GM19238 (cell line): ENCODE measurements at regions not wholly inside any gene's neighbourhood (a gene's known extent, or its start where the extent isn't known, plus 50 kb on each side); places are given as distances from the start of the nearest gene placed in this dataset.

Experiments used
- DNase-seq: peaks from one replicate; pipeline ENCODE4 v3.0.0; 2011; ENCODE audit warnings: low spot score; ENCODE audit not compliant: insufficient read length

DNA sequence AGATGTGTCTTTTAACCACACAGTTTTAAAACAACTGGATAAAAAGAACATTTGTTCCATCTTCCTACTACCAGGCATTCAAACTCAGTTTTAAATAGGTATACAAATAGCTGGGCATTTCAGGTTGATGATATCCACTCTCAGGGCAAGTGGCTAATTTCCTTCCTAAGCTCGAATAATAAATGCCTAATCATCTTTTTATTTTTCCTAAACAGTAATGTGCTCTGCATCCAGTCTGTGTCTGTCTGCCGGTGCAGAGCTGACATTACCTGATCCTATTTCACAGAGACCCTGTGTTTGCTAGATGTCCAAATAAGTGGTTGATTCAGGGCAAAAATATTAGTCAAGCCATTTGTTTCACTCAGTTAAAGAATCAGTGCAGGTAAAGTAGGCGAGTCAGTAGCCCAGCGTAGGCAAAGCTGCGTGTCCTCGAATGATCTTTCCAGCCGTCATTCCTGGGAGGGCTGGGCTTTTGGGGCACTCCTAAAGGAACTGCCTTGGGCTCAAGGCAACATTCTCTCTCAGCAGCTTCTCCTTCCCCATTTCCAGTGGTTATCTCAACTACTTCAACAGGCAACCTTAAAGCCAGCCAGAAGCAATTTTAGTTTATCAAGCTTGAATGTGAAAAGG lies 74.2 kb upstream of the BMP2 start:
- no peak for DNase-seq

DNA sequence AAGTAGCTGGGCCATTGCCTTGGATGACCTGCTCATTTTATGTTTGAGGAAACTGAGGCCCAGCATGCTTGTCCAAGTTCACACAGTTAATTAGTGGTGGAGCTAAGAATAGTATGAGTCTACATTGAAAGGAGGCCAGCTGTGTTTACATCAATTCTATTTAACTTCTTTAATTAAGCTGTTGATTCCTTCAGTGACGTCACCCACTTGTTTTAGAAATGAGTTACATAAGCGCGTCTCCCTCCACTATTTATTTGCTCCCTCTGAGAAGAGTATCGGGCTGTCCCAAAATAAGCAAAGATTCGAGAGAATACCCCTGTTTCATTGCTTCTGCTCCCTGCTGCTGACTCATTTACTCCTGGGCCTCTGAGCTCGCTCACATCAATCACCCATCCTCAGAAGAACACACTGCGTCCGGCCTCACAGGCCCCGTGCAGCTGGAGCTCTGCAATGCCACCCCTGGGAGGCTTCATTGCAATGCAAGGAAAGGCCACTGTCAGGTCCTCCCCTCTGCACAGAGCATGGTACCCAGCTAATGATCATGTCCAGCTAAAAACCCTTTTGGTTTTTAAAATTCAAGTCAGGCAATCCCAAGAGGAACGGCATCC lies 74.8 kb upstream of the BMP2 start:
- no peak for DNase-seq

DNA sequence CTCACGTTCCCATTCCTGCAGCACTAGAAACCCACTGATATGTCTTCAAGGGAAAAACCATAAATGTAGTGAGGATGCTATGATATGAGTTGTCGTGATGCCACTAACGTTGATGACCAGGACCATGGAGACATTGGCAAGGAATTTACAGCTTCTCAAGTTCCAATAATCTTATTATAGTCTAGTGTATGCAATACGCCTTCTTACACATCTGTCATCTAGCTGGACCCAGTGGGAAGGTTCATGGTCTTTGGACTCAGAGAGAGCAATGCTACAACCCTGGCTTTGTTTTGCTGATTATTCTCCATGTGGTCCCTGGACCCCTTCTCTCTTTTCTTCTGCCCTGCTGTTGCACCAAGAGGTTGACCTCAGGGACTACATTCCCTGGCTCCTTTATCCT lies 76.0 kb upstream of the BMP2 start:
- DNase-seq: no peak

GRCh38 chr20:6689339-6689973 lies 78.0 kb upstream of the BMP2 start:
- DNase-seq: no peak

GRCh38 chr20:6686171-6686570 lies 81.3 kb upstream of the BMP2 start:
- no peak for DNase-seq

DNA sequence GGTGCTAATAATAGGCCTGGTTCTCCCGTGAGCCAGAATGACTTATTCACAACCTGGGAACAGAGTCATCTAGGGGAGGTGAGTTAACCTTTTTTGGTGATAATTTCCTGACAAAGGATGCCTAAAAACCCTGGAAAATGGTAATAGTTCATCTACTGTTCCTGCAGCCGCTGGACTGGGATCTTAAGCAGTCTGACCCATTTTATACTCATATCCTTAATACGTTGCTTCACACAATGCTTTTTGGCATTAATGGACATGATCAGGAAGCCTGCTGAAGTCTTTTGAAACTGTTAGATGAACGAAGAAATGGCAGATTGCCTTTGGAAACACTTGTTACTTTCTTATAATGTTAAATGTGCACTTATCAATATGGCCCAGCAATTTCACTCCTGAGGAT lies 81.9 kb upstream of the BMP2 start:
- DNase-seq: no peak

GRCh38 chr20:6685181-6685582 lies 82.3 kb upstream of the BMP2 start:
- no peak for DNase-seq

DNA sequence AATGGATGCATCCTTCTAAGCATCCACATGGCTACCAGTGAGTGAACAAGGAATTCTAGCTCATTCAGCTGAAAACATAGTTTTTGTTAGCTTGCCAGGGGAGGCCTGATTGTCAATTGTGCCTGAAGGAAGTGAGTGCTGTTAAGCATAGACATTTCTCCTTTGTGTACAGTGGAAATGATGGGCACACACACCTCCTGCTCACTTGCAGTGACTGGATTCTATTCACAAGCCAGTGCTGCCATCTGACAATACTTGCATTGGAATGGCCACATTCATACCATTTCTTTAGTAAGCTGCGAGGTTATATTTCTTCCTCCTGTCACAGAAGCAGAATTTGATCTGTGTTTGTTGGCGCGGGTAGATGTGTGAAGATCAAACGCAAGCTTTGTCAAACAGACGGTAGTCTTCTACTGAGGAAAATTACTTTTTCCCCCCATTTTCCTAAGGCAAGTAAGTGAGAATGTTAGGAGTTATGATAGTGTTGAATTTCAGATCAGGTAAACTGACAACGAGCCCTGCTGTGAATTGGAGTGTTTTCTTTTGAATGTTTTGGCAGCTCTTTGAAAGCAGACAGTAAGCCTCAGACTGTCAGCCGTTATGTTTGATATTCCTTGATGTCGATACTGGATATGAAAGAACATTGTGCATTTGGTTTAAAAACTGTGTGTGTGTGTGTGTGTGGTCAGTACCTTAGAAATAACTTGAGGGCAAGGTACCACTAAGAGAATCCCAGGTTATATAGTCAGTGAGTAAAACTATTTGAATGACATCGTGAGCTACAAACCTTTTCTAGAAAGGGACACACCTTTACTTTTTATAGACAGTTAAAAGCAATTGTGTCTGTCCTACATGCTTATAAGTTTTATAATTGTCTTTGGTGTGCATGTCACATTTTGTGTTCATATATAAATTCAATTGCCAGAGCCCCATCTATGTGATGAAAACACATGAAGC lies 84.2 kb upstream of the BMP2 start:
- no peak for DNase-seq

GRCh38 chr20:6680854-6681253 lies 86.6 kb upstream of the BMP2 start:
- no peak for DNase-seq

GRCh38 chr20:6680441-6680840 lies 87.0 kb upstream of the BMP2 start:
- no peak for DNase-seq

GRCh38 chr20:6679086-6679485 lies 88.4 kb upstream of the BMP2 start:
- no peak for DNase-seq

GRCh38 chr20:6678101-6678500 lies 89.4 kb upstream of the BMP2 start:
- DNase-seq: no peak

DNA sequence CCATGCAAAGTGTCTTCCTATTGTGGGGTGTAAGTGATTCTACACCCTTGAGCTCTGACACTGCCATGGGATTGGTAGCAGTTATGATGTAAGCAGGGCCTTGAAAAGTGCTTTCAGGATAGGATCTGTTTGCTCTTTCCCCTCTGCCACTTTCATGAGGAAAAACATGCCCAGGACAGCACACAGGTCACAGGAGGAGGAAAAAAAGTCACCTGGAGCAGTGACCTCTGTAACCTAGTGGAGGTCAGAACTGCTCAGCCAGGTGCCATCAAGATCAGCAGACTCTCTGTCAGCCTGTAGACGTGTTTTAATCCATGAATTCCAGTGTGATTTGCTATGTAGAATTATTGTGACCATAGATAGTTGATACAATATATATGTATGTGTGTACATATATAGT lies 92.7 kb upstream of the BMP2 start:
- no peak for DNase-seq

GRCh38 chr20:6673071-6673470 lies 94.4 kb upstream of the BMP2 start:
- DNase-seq: no peak

GRCh38 chr20:6671829-6672228 lies 95.7 kb upstream of the BMP2 start:
- no peak for DNase-seq

DNA sequence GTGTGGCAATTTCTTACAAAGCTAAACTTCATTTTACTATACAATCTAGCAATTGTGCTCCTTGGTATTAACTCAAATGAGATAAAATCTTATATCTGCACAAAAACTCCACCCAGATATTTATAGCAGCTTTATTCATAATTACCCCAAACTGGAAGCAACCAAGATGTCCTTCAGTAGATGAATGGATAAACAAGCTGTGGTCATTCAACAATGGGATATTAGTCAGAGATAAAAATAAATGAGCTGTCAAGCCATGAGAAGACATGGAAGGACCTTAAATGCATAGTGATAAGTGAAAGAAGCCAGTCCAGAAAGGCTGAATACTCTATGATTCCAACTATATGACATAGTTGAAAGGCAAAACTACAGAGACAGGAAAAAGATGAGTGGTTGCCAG lies 98.9 kb upstream of the BMP2 start:
- DNase-seq: no peak

DNA sequence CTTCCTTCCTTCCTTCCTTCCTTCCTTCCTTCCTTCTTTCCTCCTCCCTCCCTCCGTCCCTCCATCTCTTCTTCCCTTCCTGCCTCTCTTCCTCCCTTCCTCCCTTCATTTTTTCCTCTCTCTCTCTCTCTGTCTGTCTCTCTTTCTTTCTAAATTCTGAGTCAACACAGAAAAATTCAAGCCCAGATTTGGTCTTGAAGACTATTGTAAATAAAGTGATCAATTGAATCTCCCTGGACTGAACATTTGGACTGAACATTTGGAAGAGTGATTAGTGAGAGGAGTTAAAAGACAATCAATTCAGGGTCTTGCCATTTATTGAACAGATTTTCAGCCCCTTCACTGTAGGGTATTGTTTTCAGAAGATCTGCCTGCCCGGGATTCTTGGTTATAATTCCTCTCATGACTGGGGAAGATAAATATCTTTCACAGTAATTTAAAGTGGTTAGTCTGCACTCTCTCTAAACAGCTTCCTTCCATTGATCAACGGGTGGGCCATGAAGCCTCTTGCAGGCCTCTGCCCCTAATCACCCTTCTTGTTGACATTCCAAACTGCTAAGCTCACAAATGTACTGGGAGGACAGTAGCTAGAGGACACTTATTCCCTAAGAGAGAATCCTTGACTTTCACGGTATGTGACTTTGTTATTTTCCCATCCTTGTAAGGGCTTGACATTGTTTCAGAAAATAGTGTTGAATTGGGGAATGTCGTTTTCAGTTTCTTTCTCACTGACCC lies 101.7 kb upstream of the BMP2 start:
- DNase-seq: no peak

DNA sequence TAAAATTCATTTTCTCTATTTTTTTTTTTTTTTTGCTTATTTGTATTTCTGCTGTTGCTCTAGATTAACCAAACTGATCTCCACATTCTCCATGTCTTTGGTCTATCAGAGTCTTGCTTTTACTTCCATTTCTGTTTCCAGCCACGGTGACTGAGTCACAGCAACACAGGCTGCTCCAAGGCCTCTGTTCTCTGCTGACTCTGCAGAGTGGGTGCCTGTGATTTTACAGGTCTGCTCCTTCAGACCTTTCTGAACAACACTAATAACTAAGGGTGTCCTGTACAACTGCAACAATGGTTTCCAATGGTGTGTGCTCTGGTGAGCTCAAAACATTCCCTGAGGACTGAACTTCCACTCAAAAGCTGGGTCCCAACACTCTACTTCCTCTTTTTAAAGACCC lies 102.3 kb upstream of the BMP2 start:
- DNase-seq: no peak

DNA sequence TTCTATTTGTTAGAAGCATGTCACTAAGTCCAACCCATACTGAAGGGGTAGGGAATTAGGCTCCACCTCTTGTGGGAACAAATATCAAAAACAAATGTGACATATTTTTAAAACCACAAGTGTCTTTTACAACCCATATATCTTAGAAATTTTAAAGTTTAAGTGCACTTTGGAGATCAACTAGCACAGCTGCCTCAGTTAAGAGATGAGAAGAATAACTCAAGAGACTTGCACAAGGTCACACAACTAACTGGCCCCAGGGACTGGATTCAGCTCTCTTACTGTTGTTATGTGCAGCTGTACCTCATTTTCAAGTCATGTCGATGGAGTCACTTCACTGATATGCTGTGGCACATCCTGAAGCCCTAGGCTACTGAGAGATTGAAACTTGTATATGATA lies 102.9 kb upstream of the BMP2 start:
- DNase-seq: no peak

DNA sequence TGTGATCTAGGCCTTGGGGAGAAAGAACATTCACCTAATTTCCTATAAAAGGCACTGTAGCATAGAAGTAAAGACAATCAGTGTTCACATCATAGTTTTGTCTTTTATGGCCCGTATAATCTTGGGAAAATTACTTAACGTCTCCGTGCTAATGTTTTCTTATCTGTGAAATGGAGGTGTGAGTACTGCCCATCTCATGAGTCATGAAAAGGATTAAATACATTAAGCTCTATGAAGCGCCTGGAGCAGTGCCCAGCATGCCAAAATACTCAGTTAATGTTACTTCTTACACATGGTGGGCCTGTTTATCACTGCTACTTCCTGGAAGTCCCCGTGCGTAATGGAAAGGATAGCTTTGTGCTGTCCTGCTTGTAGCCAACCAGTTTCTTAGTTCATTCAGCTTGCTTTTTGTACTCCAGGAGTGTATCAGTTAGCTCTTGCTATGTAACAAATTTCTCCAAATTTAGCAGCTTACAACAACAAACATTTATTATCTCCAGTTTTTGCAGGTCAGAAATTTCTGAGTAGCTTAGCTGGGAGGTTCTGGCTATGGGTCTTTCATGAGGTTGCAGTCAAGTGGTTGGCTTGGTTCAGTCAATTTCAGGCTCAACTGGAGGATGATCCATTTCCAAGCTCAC lies 103.6 kb upstream of the BMP2 start:
- DNase-seq: no peak

DNA sequence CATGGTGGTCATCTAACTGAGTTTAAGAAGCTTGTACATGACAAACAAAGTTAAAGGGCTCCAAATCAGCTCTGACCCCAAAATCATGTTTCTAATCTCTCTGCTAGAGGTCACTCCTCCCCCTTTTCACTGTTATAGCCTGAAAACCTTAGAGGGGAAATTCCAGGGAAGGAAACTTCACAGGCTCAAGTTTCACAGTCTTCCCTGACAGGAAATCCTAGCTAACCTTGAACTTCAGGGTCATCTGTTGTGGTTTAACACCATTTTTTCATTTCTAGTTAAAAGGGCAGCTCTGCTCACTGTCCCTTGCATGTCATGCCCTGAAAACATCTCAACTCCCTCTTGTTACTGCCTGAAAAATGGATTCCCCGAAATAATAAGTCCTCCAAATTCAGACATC lies 104.4 kb upstream of the BMP2 start:
- no peak for DNase-seq
